Trophoblast cell (in vitro differentiated cells and primary cell): ENCODE measurements at regions not wholly inside any gene's neighbourhood (a gene's known extent, or its start where the extent isn't known, plus 50 kb on each side); places are given as distances from the start of the nearest gene placed in this dataset.

Experiments
- DNase-seq, 2 donors: peaks; one replicate each; pipeline ENCODE4 v3.0.0-alpha.2; 2016
- H2AFZ ChIP-seq: 2 replicates; pipeline ENCODE4 v1.6.1; 2013; ENCODE audit warnings: low read length, moderate library complexity, mild to moderate bottlenecking; ENCODE audit not compliant: insufficient read depth, poor library complexity
- H2AK5ac ChIP-seq: 2 replicates; pipeline ENCODE4 v1.6.1; 2013; ENCODE audit warnings: mild to moderate bottlenecking, low read length
- H2BK120ac ChIP-seq: 2 replicates; pipeline ENCODE4 v1.6.1; 2013; ENCODE audit warnings: low read length, mild to moderate bottlenecking, moderate library complexity; ENCODE audit not compliant: insufficient read depth, poor library complexity
- H2BK12ac ChIP-seq: 2 replicates; pipeline ENCODE4 v1.6.1; 2013; ENCODE audit warnings: mild to moderate bottlenecking, low read length, moderate library complexity
- H2BK5ac ChIP-seq: 2 replicates; pipeline ENCODE4 v1.6.1; 2013; ENCODE audit warnings: low read length, low read depth, moderate library complexity, mild to moderate bottlenecking; ENCODE audit not compliant: poor library complexity
- H3K14ac ChIP-seq: 2 replicates; pipeline ENCODE4 v1.6.1; 2013; ENCODE audit warnings: mild to moderate bottlenecking, low read length
- H3K18ac ChIP-seq: 2 replicates; pipeline ENCODE4 v1.6.1; 2013; ENCODE audit warnings: mild to moderate bottlenecking, low read length
- H3K23ac ChIP-seq: 2 replicates; pipeline ENCODE4 v1.6.1; 2013; ENCODE audit warnings: low read length
- H3K27ac ChIP-seq: 2 replicates; pipeline ENCODE4 v1.5.1; 2013; ENCODE audit warnings: low read depth, mild to moderate bottlenecking, inconsistent platforms, low read length, moderate library complexity
- H3K27me3 ChIP-seq: 2 replicates; pipeline ENCODE4 v1.6.1; 2013; ENCODE audit warnings: inconsistent platforms, mild to moderate bottlenecking, low read length, moderate library complexity; ENCODE audit not compliant: insufficient read depth
- H3K36me3 ChIP-seq, 2 experiments: 1 replicate in 1 of 2; 2 replicates in 1 of 2; pipeline ENCODE4 v1.6.1; 2013; ENCODE audit warnings: low read length in 2 of 2, mild to moderate bottlenecking in 2 of 2, moderate library complexity in 1 of 2; ENCODE audit not compliant: insufficient read depth in 2 of 2, control insufficient read depth in 1 of 2
- H3K4ac ChIP-seq: 2 replicates; pipeline ENCODE4 v1.6.1; 2013; ENCODE audit warnings: low read depth, mild to moderate bottlenecking, low read length, moderate library complexity
- H3K4me1 ChIP-seq, 2 experiments: 1 replicate in 1 of 2; 2 replicates in 1 of 2; pipeline ENCODE4 v1.6.1; 2013; ENCODE audit warnings: low read length in 2 of 2, mild to moderate bottlenecking in 2 of 2, moderate library complexity in 1 of 2; ENCODE audit not compliant: insufficient read depth in 2 of 2, control insufficient read depth in 1 of 2
- H3K4me2 ChIP-seq: 2 replicates; pipeline ENCODE4 v1.6.1; 2013; ENCODE audit warnings: inconsistent platforms, mild to moderate bottlenecking, low read length, moderate library complexity
- H3K4me3 ChIP-seq: 2 replicates; pipeline ENCODE4 v1.5.1; 2013; ENCODE audit warnings: mild to moderate bottlenecking, low read depth, low read length, inconsistent platforms
- H3K79me1 ChIP-seq: one replicate; pipeline ENCODE4 v1.6.1; 2013; ENCODE audit warnings: low read length
- H3K79me2 ChIP-seq: 2 replicates; pipeline ENCODE4 v1.6.1; 2013; ENCODE audit warnings: low read length, mild to moderate bottlenecking; ENCODE audit not compliant: control insufficient read depth, insufficient read depth, poor library complexity
- H3K9ac ChIP-seq: 2 replicates; pipeline ENCODE4 v1.6.1; 2013; ENCODE audit warnings: mild to moderate bottlenecking, low read length
- H3K9me3 ChIP-seq: 2 replicates; pipeline ENCODE4 v1.6.1; 2013; ENCODE audit warnings: low read depth, mild to moderate bottlenecking, control low read depth, inconsistent platforms, low read length; ENCODE audit not compliant: insufficient read depth
- H4K12ac ChIP-seq: 2 replicates; pipeline ENCODE4 v1.6.1; 2013; ENCODE audit warnings: low read depth, mild to moderate bottlenecking, low read length, moderate library complexity
- H4K8ac ChIP-seq: 2 replicates; pipeline ENCODE4 v1.6.1; 2013; ENCODE audit warnings: low read depth, mild to moderate bottlenecking, low read length, moderate library complexity
- H4K91ac ChIP-seq: one replicate; pipeline ENCODE4 v1.6.1; 2013; ENCODE audit warnings: low read depth, mild to moderate bottlenecking, low read length, moderate library complexity
- WGBS: extraction: QIAGEN DNeasy Blood & Tissue Kit; methylation state at CpG from one replicate; pipeline ENCODE4 v1.1.7; 2013; ENCODE audit warnings: missing lambda C conversion rate; ENCODE audit not compliant: insufficient read length, insufficient coverage; ENCODE audit errors: extremely low coverage; 5-methylcytosine and 5-hydroxymethylcytosine counted together

DNA sequence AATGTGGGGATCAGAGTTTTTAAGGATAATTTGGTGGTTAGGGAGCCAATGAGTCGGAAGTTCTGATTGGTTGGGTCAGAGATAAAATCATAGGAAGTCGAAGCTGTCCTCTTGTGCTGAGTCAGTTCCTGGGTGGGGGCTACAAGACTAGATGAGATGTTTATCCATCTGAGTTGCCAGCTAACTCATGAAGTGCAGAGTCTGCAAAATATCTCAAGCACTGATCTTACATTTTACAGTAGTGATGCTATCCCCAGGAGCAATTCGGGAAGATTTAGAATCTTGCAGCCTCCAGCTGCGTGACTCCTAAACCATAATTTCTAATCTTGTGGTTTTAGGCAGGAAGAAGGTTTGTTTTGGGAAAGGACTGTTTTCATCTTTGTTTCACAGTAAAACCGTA is 565.8 kb upstream of the SPANXN1 start:
- H3K14ac ChIP-seq: no peak overlapping the region
- H3K4ac ChIP-seq: no peak overlapping the region
- H3K4me3 ChIP-seq: no peak overlapping the region
- H3K4me2 ChIP-seq: no peak overlapping the region
- no CpG with 5 or more reads among the region's 5 CpGs for WGBS
- no peaks in the 10 kb centered on the region for H3K4me1 ChIP-seq
- H4K91ac ChIP-seq: no peak overlapping the region
- H3K9me3 ChIP-seq: no peaks in the 10 kb centered on the region
- H2BK5ac ChIP-seq: no peak overlapping the region
- H3K36me3 ChIP-seq: no peaks in the 10 kb centered on the region
- H4K8ac ChIP-seq: no peak overlapping the region
- no peak overlapping the region for H2BK120ac ChIP-seq
- no peak overlapping the region for H4K12ac ChIP-seq
- no peak overlapping the region for H3K9ac ChIP-seq
- no peaks in the 10 kb centered on the region for H3K27me3 ChIP-seq
- no peaks in the 10 kb centered on the region for H3K79me2 ChIP-seq
- H3K79me1 ChIP-seq: no peaks in the 10 kb centered on the region
- no peak for DNase-seq
- H2AK5ac ChIP-seq: no peak overlapping the region
- H3K23ac ChIP-seq: no peak overlapping the region
- H2AFZ ChIP-seq: no peak overlapping the region
- no peak overlapping the region for H2BK12ac ChIP-seq
- H3K27ac ChIP-seq: no peak overlapping the region
- no peak overlapping the region for H3K18ac ChIP-seq

DNA sequence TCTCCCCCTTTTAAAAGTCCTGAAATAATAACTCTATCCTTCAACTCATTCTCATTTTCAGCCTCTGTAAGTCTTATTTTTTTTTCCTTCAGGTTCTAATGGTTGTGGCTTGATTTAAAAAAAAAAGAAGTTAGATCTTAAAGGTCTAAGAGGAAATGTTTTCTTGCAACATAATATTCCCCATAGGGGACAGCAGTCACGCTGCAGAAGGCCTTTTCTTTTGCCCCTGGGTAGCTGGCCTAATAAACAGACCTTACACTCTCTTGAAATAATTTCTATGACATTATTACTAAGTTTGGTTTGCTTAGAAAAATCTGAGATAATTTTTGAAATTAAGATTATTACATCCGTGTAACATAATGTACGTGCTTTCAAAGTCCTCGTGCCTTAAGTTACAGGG is 564.1 kb upstream of the SPANXN1 start:
- Histone ChIP-seq H2BK120ac (no peak overlapping the region), H2BK12ac (no peak overlapping the region), H3K9me3 (no peaks in the 10 kb centered on the region), H3K4me1 (no peaks in the 10 kb centered on the region), H2BK5ac (no peak overlapping the region), H3K4ac (no peak overlapping the region), H4K8ac (no peak overlapping the region), H2AK5ac (no peak overlapping the region), H4K12ac (no peak overlapping the region), H3K27ac (no peak overlapping the region), H3K23ac (no peak overlapping the region), H3K4me2 (no peak overlapping the region), H3K4me3 (no peak overlapping the region), H3K18ac (no peak overlapping the region), H3K79me1 (no peaks in the 10 kb centered on the region), H3K79me2 (no peaks in the 10 kb centered on the region), H2AFZ (no peak overlapping the region), H4K91ac (no peak overlapping the region), H3K14ac (no peak overlapping the region), H3K27me3 (no peaks in the 10 kb centered on the region), H3K9ac (no peak overlapping the region), H3K36me3 (no peaks in the 10 kb centered on the region)
- no peak for DNase-seq
- WGBS: no CpG with 5 or more reads among the region's 4 CpGs

DNA sequence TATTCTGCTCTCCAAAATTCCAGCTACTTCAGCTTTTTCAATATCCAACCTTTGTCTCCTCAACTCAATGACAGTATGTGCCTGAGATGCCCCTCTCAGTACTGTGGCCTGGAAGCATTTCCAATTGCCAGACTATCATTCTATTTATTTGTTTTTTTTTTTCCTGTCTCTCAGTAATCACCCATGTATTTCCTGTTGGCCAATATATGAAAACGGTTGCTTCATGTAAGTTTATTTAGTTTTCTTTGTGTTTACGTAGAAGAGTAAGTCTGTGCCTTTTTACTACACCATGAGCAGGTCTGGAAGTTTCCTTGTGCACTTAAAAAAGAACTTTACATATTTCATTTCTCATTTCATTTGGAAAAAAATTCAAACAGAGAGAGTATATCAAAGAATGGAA is 537.5 kb upstream of the SPANXN1 start:
- Histone ChIP-seq H3K4me3 (no peak overlapping the region), H4K91ac (no peak overlapping the region), H2BK12ac (no peak overlapping the region), H3K9me3 (no peaks in the 10 kb centered on the region), H3K14ac (no peak overlapping the region), H3K4ac (no peak overlapping the region), H3K4me1 (no peaks in the 10 kb centered on the region), H2AFZ (no peak overlapping the region), H3K27me3 (no peaks in the 10 kb centered on the region), H3K23ac (no peak overlapping the region), H3K79me2 (no peaks in the 10 kb centered on the region), H3K18ac (no peak overlapping the region), H2BK5ac (no peak overlapping the region), H4K8ac (no peak overlapping the region), H3K9ac (no peak overlapping the region), H3K36me3 (no peaks in the 10 kb centered on the region), H4K12ac (no peak overlapping the region), H3K79me1 (no peaks in the 10 kb centered on the region), H3K4me2 (no peak overlapping the region), H2BK120ac (no peak overlapping the region), H2AK5ac (no peak overlapping the region), H3K27ac (no peak overlapping the region)
- no CpG with 5 or more reads among the region's 2 CpGs for WGBS
- no peak for DNase-seq

DNA sequence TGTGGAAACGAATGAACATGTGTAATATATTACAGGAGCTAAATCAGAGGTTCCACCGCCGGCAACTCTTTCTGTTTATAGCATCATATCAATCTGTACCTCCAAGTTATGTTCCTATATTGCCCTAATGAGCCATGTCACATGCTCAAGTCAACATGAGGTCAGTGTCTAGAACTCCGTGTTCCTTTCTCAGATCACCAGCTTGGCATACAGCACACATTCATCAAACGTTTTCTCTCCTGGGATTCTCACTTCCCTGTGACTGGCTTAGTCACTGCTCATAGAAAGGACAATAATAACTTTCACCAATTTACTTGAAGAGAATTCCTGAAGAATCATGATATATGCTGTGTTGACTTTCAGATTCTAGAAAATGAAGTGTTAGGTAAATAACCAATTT is 532.0 kb upstream of the SPANXN1 start:
- Histone ChIP-seq H4K12ac (no peak overlapping the region), H3K9me3 (no peaks in the 10 kb centered on the region), H2BK12ac (no peak overlapping the region), H3K79me2 (no peaks in the 10 kb centered on the region), H2AFZ (no peak overlapping the region), H3K14ac (no peak overlapping the region), H3K4me3 (no peak overlapping the region), H4K91ac (no peak overlapping the region), H3K23ac (no peak overlapping the region), H3K4ac (no peak overlapping the region), H4K8ac (no peak overlapping the region), H3K27ac (no peak overlapping the region), H3K27me3 (no peaks in the 10 kb centered on the region), H3K9ac (no peak overlapping the region), H3K36me3 (no peaks in the 10 kb centered on the region), H3K79me1 (no peaks in the 10 kb centered on the region), H3K4me2 (no peak overlapping the region), H2AK5ac (no peak overlapping the region), H3K4me1 (no peaks in the 10 kb centered on the region), H3K18ac (no peak overlapping the region), H2BK5ac (no peak overlapping the region), H2BK120ac (no peak overlapping the region)
- no peak for DNase-seq
- no CpG with 5 or more reads among the region's 5 CpGs for WGBS
